ENCODE measurements at regions not wholly inside any gene's neighbourhood (a gene's known extent, or its start where the extent isn't known, plus 50 kb on each side); places are given as distances from the start of the nearest gene placed in this dataset.

GRCh38 chr3:33941804-33942203, 143.4 kb downstream of the PDCD6IP start:
- ChIA-PET POLR2A (no interaction called here), CTCF (interaction anchor here (1.1 kb wide), 1 partner anchor 15 kb away, joined by 3 read pairs; no protein-coding TSS in a partner anchor)
- intact Hi-C loops (cut with micrococcal nuclease) (no loop called here), dilution Hi-C loops (cut with MboI; ENCODE audit: extremely low pct_ligation_motif_present, low sequenced_read_pairs) (no loop called here)
- Histone ChIP-seq H3K79me2 (ENCODE audit: control insufficient read depth, insufficient read depth, low read length) (no peaks in the 10 kb centered on the region), H3K36me3 (ENCODE audit: control insufficient read depth in 2 of 2, extremely low read depth in 1 of 2, insufficient read depth in 2 of 2, low read length in 2 of 2) (no peaks in the 10 kb centered on the region), H3K4me2 (ENCODE audit: insufficient read depth, low read length) (no peak overlapping the region), H4K20me1 (replicated peaks; ENCODE audit: control insufficient read depth, extremely low read depth, insufficient read depth, low read length) (no peaks in the 10 kb centered on the region), H3K9ac (replicated peaks; ENCODE audit: extremely low read depth, insufficient read depth, low read length) (no peak overlapping the region), H3K4me1 (ENCODE audit: control insufficient read depth, extremely low read depth, insufficient read depth, low read length) (no peaks in the 10 kb centered on the region), H3K27me3 (ENCODE audit: control insufficient read depth in 2 of 2, insufficient read depth in 2 of 2, low read length in 2 of 2) (peaks cover 0 to 8% of the 10 kb centered on the region in 2 experiments), H3K4me3 (replicated peaks in 1 of 3; ENCODE audit: insufficient read depth in 1 of 3, low read depth in 1 of 3, low read length in 3 of 3) (no peak overlapping the region), H3K27ac (ENCODE audit: insufficient read depth, low read depth, low read length) (no peak overlapping the region), H3K9me3 (replicated peaks; ENCODE audit: control insufficient read depth, insufficient read depth, low read length) (no peaks in the 10 kb centered on the region), H2AFZ (ENCODE audit: low read depth, low read length) (no peak overlapping the region), H3K9me1 (replicated peaks; ENCODE audit: control insufficient read depth, extremely low read depth, insufficient read depth, low read length) (no peaks in the 10 kb centered on the region)
- FAIRE-seq (no peak), DNase-seq (ENCODE audit: low read depth, low spot score) (no peak)
- TF ChIP-seq POLR2A (IDR thresholded peaks at IDR 0.05; ENCODE audit: low read depth, low read length), result no peak
- BruUV-seq (replicated peaks), result no TSS peak

DNA sequence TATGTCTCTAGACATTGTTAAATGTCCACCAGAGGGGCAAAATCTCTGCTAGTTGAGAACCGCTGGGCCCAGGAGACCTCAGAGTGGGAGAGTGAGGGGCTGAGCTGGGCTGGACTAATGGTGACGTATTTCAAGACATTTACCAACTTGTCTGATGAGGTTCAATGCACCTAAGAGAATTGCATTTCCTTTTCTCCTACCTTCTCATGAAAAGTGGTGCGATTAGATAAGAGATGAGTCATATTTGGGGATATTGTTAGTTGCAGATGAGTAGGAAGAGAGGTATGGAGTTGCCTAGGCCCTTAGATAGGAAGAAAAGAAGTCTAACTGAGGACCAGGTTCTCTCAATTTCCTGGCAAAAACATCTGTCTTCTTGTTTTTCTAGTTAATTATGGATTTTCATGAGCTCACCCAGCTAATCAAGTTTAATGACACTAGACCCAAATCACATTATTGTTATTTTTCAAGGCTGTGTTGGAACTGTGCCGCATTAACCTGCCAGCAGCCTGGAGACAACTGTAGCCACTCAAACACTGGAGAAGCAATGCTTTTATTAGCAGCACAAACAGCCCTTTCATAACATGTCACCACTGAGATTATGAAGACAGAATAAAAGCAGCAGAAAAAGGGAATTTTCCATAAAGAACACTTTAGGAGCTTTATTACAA, 144.2 kb downstream of the PDCD6IP start:
- no peak overlapping the region for H3K27ac ChIP-seq (ENCODE audit: insufficient read depth, low read depth, low read length)

More for the DNA sequence above, 144.2 kb downstream of the PDCD6IP start:
- Histone ChIP-seq H2AFZ (ENCODE audit: low read depth, low read length) (no peak overlapping the region), H3K4me2 (ENCODE audit: insufficient read depth, low read length) (no peak overlapping the region), H3K9ac (replicated peaks; ENCODE audit: extremely low read depth, insufficient read depth, low read length) (no peak overlapping the region), H3K9me3 (replicated peaks; ENCODE audit: control insufficient read depth, insufficient read depth, low read length) (no peaks in the 10 kb centered on the region), H4K20me1 (replicated peaks; ENCODE audit: control insufficient read depth, extremely low read depth, insufficient read depth, low read length) (no peaks in the 10 kb centered on the region), H3K4me3 (replicated peaks in 1 of 3; ENCODE audit: insufficient read depth in 1 of 3, low read depth in 1 of 3, low read length in 3 of 3) (no peak overlapping the region), H3K27me3 (ENCODE audit: control insufficient read depth in 2 of 2, insufficient read depth in 2 of 2, low read length in 2 of 2) (peaks cover 0 to 11% of the 10 kb centered on the region in 2 experiments), H3K36me3 (ENCODE audit: control insufficient read depth in 2 of 2, extremely low read depth in 1 of 2, insufficient read depth in 2 of 2, low read length in 2 of 2) (no peaks in the 10 kb centered on the region), H3K4me1 (ENCODE audit: control insufficient read depth, extremely low read depth, insufficient read depth, low read length) (no peaks in the 10 kb centered on the region), H3K79me2 (ENCODE audit: control insufficient read depth, insufficient read depth, low read length) (no peaks in the 10 kb centered on the region), H3K9me1 (replicated peaks; ENCODE audit: control insufficient read depth, extremely low read depth, insufficient read depth, low read length) (no peaks in the 10 kb centered on the region)
- intact Hi-C loops (cut with micrococcal nuclease), result no loop called here
- DNase-seq (ENCODE audit: low read depth, low spot score) (no peak), FAIRE-seq (no peak)
- BruUV-seq (replicated peaks), result no TSS peak
- POLR2A ChIA-PET, result no interaction called here
- dilution Hi-C loops (cut with MboI; ENCODE audit: extremely low pct_ligation_motif_present, low sequenced_read_pairs), result no loop called here
- TF ChIP-seq GATA2 (IDR thresholded peaks at IDR 0.05; ENCODE audit: insufficient read depth, insufficient read length, low read depth, low read length) (no peak), JUN (IDR thresholded peaks at IDR 0.05; ENCODE audit: borderline replicate concordance, insufficient read depth, insufficient read length, low read depth) (no peak), POLR2A (IDR thresholded peaks at IDR 0.05; ENCODE audit: low read depth, low read length) (no peak), FOS (IDR thresholded peaks at IDR 0.05; ENCODE audit: borderline replicate concordance, insufficient read depth, low read length) (no peak), EZH2 (IDR thresholded peaks at IDR 0.05; ENCODE audit: borderline replicate concordance, low read depth, low read length, severe bottlenecking) (no peak), MYC (IDR thresholded peaks at IDR 0.05; ENCODE audit: low read depth, low read length) (no peak), POLR2AphosphoS5 (IDR thresholded peaks at IDR 0.05; ENCODE audit: insufficient read depth, low read depth, low read length) (no peak)
- TF ChIP-seq, protein P1, sequence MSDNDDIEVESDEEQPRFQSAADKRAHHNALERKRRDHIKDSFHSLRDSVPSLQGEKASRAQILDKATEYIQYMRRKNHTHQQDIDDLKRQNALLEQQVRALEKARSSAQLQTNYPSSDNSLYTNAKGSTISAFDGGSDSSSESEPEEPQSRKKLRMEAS (IDR thresholded peaks at IDR 0.05; ENCODE audit: insufficient read depth, insufficient read length), result no peak
- TF ChIP-seq, protein P2, sequence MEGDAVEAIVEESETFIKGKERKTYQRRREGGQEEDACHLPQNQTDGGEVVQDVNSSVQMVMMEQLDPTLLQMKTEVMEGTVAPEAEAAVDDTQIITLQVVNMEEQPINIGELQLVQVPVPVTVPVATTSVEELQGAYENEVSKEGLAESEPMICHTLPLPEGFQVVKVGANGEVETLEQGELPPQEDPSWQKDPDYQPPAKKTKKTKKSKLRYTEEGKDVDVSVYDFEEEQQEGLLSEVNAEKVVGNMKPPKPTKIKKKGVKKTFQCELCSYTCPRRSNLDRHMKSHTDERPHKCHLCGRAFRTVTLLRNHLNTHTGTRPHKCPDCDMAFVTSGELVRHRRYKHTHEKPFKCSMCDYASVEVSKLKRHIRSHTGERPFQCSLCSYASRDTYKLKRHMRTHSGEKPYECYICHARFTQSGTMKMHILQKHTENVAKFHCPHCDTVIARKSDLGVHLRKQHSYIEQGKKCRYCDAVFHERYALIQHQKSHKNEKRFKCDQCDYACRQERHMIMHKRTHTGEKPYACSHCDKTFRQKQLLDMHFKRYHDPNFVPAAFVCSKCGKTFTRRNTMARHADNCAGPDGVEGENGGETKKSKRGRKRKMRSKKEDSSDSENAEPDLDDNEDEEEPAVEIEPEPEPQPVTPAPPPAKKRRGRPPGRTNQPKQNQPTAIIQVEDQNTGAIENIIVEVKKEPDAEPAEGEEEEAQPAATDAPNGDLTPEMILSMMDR (IDR thresholded peaks at IDR 0.05; ENCODE audit: extremely low read depth in 1 of 2, insufficient read depth in 1 of 2, low read depth in 1 of 2, low read length in 2 of 2), result no peak
- CTCF ChIA-PET, result no interaction called here

Data from endothelial cell of umbilical vein (primary cell).